ENCODE measurements at regions not wholly inside any gene's neighbourhood (a gene's known extent, or its start where the extent isn't known, plus 50 kb on each side); places are given as distances from the start of the nearest gene placed in this dataset.

DNA sequence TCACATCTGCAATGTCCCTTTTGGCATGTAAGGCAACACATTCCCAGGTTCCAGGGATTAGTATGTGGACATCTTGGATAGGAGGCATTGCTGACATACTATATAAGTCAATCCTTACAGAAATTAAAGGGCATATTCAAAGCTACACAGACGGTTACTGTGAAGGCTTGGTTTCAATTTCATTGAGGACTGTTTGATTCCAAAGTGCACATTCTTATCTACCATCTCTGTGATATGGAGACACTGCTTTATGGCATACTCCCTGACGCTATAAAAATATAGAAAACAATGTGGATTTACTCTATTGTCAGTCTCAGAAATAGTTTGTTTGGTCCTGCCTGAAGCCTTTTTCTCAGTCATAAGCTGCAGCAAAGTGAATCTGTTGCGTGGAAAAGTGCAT lies 1486.7 kb downstream of the FAM181B start:
- BruUV-seq (replicated peaks) = no TSS peak
- H3K9me3 ChIP-seq (replicated peaks; ENCODE audit: control insufficient read depth, insufficient read depth, low read length) = no peaks in the 10 kb centered on the region
- WGBS (ENCODE audit: insufficient coverage, insufficient replicate concordance, low lambda C conversion rate, missing lambda C conversion rate) = 27% methylated on average over 3 of the region's 3 CpGs
- RAD21 ChIA-PET (ENCODE audit: unreplicated experiment) = no interaction called here
- CTCF ChIA-PET = no interaction called here
- SMC1A ChIA-PET (ENCODE audit: uncharacterized antibody, unreplicated experiment) = no interaction called here
- DNase-seq (ENCODE audit: low read depth, low spot score) = no peak
- H3K36me3 ChIP-seq (ENCODE audit: control insufficient read depth in 2 of 2, insufficient read depth in 2 of 2, low read length in 1 of 2) = no peaks in the 10 kb centered on the region
- H3K4me1 ChIP-seq (ENCODE audit: control insufficient read depth, insufficient read depth, low read length) = no peaks in the 10 kb centered on the region
- H3K27ac ChIP-seq (ENCODE audit: control insufficient read depth, insufficient read depth) = no peak overlapping the region
- H3K4me3 ChIP-seq = no peak overlapping the region
- no peak for ATAC-seq
- POLR2A ChIA-PET = no interaction called here
- H2AFZ ChIP-seq (ENCODE audit: control insufficient read depth, low read depth, low read length) = no peak overlapping the region
- H3K4me2 ChIP-seq (ENCODE audit: control insufficient read depth, insufficient read depth) = no peak overlapping the region
- H3K9ac ChIP-seq (ENCODE audit: control insufficient read depth, insufficient read depth, low read length) = no peak overlapping the region
- no peaks in the 10 kb centered on the region for H3K79me2 ChIP-seq (ENCODE audit: control insufficient read depth, insufficient read depth, low read length)
- H3K27me3 ChIP-seq (replicated peaks in 1 of 2; ENCODE audit: control insufficient read depth in 2 of 2, insufficient read depth in 2 of 2, low read length in 1 of 2) = no peaks in the 10 kb centered on the region
- FAIRE-seq = no peak
- no peaks in the 10 kb centered on the region for H4K20me1 ChIP-seq (ENCODE audit: control insufficient read depth, insufficient read depth)
- intact Hi-C loops (cut with micrococcal nuclease; ENCODE audit: unreplicated experiment) = no loop called here
- in situ Hi-C loops (cut with MboI) = loop anchor here (25.0 kb wide), 1 partner anchor 1535 kb away; no protein-coding TSS in a partner anchor
- TF ChIP-seq E2F4 (IDR thresholded peaks at IDR 0.05; ENCODE audit: low read depth, low read length) = no peak
- TF ChIP-seq BACH1 (IDR thresholded peaks at IDR 0.05; ENCODE audit: borderline replicate concordance) = no peak
- no peak for TF ChIP-seq MEF2A (IDR thresholded peaks at IDR 0.05; ENCODE audit: insufficient read depth, low read depth, low read length)
- TF ChIP-seq RB1 (IDR thresholded peaks at IDR 0.05; ENCODE audit: borderline replicate concordance) = no peak
- TF ChIP-seq, protein P1, sequence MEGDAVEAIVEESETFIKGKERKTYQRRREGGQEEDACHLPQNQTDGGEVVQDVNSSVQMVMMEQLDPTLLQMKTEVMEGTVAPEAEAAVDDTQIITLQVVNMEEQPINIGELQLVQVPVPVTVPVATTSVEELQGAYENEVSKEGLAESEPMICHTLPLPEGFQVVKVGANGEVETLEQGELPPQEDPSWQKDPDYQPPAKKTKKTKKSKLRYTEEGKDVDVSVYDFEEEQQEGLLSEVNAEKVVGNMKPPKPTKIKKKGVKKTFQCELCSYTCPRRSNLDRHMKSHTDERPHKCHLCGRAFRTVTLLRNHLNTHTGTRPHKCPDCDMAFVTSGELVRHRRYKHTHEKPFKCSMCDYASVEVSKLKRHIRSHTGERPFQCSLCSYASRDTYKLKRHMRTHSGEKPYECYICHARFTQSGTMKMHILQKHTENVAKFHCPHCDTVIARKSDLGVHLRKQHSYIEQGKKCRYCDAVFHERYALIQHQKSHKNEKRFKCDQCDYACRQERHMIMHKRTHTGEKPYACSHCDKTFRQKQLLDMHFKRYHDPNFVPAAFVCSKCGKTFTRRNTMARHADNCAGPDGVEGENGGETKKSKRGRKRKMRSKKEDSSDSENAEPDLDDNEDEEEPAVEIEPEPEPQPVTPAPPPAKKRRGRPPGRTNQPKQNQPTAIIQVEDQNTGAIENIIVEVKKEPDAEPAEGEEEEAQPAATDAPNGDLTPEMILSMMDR (IDR thresholded peaks at IDR 0.05 in 2 of 3, conservative IDR thresholded peaks at IDR 0.05 in 1 of 3; ENCODE audit: control insufficient read depth in 2 of 3, extremely low read depth in 1 of 3, insufficient read depth in 1 of 3, low read depth in 3 of 3, low read length in 3 of 3) = no peak
- no peak for TF ChIP-seq NFYA (IDR thresholded peaks at IDR 0.05; ENCODE audit: borderline replicate concordance, low read depth, low read length)
- TF ChIP-seq SPI1 (IDR thresholded peaks at IDR 0.05; ENCODE audit: borderline replicate concordance, insufficient read depth, low read depth, low read length) = no peak
- no peak for TF ChIP-seq EZH2 (IDR thresholded peaks at IDR 0.05; ENCODE audit: borderline replicate concordance, control insufficient read depth, low read depth, low read length)
- TF ChIP-seq, protein P2, sequence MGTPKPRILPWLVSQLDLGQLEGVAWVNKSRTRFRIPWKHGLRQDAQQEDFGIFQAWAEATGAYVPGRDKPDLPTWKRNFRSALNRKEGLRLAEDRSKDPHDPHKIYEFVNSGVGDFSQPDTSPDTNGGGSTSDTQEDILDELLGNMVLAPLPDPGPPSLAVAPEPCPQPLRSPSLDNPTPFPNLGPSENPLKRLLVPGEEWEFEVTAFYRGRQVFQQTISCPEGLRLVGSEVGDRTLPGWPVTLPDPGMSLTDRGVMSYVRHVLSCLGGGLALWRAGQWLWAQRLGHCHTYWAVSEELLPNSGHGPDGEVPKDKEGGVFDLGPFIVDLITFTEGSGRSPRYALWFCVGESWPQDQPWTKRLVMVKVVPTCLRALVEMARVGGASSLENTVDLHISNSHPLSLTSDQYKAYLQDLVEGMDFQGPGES (IDR thresholded peaks at IDR 0.05) = no peak
- TF ChIP-seq IKZF1 (conservative IDR thresholded peaks at IDR 0.05) = no peak
- TF ChIP-seq NR2C1 (IDR thresholded peaks at IDR 0.05) = no peak
- TF ChIP-seq IRF4 (IDR thresholded peaks at IDR 0.05; ENCODE audit: low read depth, low read length) = no peak
- TF ChIP-seq, protein P3, sequence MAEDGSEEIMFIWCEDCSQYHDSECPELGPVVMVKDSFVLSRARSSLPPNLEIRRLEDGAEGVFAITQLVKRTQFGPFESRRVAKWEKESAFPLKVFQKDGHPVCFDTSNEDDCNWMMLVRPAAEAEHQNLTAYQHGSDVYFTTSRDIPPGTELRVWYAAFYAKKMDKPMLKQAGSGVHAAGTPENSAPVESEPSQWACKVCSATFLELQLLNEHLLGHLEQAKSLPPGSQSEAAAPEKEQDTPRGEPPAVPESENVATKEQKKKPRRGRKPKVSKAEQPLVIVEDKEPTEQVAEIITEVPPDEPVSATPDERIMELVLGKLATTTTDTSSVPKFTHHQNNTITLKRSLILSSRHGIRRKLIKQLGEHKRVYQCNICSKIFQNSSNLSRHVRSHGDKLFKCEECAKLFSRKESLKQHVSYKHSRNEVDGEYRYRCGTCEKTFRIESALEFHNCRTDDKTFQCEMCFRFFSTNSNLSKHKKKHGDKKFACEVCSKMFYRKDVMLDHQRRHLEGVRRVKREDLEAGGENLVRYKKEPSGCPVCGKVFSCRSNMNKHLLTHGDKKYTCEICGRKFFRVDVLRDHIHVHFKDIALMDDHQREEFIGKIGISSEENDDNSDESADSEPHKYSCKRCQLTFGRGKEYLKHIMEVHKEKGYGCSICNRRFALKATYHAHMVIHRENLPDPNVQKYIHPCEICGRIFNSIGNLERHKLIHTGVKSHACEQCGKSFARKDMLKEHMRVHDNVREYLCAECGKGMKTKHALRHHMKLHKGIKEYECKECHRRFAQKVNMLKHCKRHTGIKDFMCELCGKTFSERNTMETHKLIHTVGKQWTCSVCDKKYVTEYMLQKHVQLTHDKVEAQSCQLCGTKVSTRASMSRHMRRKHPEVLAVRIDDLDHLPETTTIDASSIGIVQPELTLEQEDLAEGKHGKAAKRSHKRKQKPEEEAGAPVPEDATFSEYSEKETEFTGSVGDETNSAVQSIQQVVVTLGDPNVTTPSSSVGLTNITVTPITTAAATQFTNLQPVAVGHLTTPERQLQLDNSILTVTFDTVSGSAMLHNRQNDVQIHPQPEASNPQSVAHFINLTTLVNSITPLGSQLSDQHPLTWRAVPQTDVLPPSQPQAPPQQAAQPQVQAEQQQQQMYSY (CRISPR knock-in tag; IDR thresholded peaks at IDR 0.05) = no peak
- TF ChIP-seq SUZ12 (IDR thresholded peaks at IDR 0.05; ENCODE audit: unreplicated experiment) = no peak
- TF ChIP-seq TCF7 (IDR thresholded peaks at IDR 0.05; ENCODE audit: borderline replicate concordance) = no peak
- no peak for TF ChIP-seq ZNF622 (IDR thresholded peaks at IDR 0.05)
